Psoas muscle (tissue), 7 donors: ENCODE measurements at regions not wholly inside any gene's neighbourhood (a gene's known extent, or its start where the extent isn't known, plus 50 kb on each side); places are given as distances from the start of the nearest gene placed in this dataset.

Experiments used
- ATAC-seq, 4 donors: fragments of 200-7000 bp; cut with Tn5 transposase; one replicate each; pipeline ENCODE4 v1.9.1; 2020; ENCODE audit warnings: moderate library complexity in 3 of 4, mild to moderate bottlenecking in 2 of 4
- DNase-seq, 2 donors: peaks; one replicate each; pipeline ENCODE4 v3.0.0-alpha.2; 2020
- H3K27ac ChIP-seq: fragments of 200-600 bp; one replicate; pipeline ENCODE4 v1.8.0; 2022
- H3K27me3 ChIP-seq, 3 donors: fragments of 200-600 bp in 1 of 3; one replicate each; pipeline versions ENCODE4 v1.6.1 to v1.8.0; 2013 to 2022; ENCODE audit warnings: low read length in 2 of 3, mild to moderate bottlenecking in 2 of 3, moderate library complexity in 1 of 3; ENCODE audit not compliant: insufficient read depth in 3 of 3
- H3K36me3 ChIP-seq, 2 donors: fragments of 200-600 bp in 1 of 2; one replicate each; pipeline versions ENCODE4 v1.6.1 to v1.8.0; 2013 to 2022; ENCODE audit warnings: low read depth in 1 of 2, mild to moderate bottlenecking in 1 of 2, moderate library complexity in 1 of 2; ENCODE audit not compliant: insufficient read depth in 1 of 2
- H3K4me1 ChIP-seq: fragments of 200-600 bp; one replicate; pipeline ENCODE4 v1.8.0; 2022
- H3K4me3 ChIP-seq: fragments of 200-600 bp; one replicate; pipeline ENCODE4 v1.8.0; 2022; ENCODE audit warnings: mild to moderate bottlenecking
- H3K9me3 ChIP-seq: fragments of 200-600 bp; one replicate; pipeline ENCODE4 v1.8.0; 2022
- CTCF ChIP-seq: fragments of 200-600 bp; IDR thresholded peaks from one replicate; pipeline ENCODE4 v1.8.0; 2022; ENCODE audit warnings: antibody characterized with exemption
- WGBS, 3 donors: extraction: QIAGEN DNeasy Blood & Tissue Kit; methylation state at CpG; one replicate each; pipeline versions ENCODE4 v1.1.6 to v1.1.7; 2013; 5-methylcytosine and 5-hydroxymethylcytosine counted together
- intact Hi-C, 2 donors: fragments of 100-400 bp; cut with DNase I; formaldehyde crosslinking; loops; one replicate each; pipeline versions ENCODE4 v1.11.0 to v1.14.2; 2022
- donor health status: healthy with polysubstance abuse.
- donor health status: DM: no; HTN: no; CAD: no; lungs with moderate emphysema.
- donor health status: Bipolar disorder and iron deficiency.
- donor health status: healthy.
- donor health status: DM: yes; HTN: yes; CAD: no.
- donor health status: DM: no; HTN: no; CAD: no.
- donor health status: DM: yes; HTN: yes; CAD: no.

- Histone ChIP-seq H3K4me1 (no peaks in the 10 kb centered on the region), H3K4me3 (no peak overlapping the region), H3K36me3 (no peaks in the 10 kb centered on the region), H3K27ac (no peak overlapping the region), H3K9me3 (no peaks in the 10 kb centered on the region), H3K27me3 (peaks cover 0 to 3% (median 0%) of the 10 kb centered on the region in 3 donors)
- intact Hi-C loops: no loop called here
- DNase-seq: no peak
- ATAC-seq: no peak
- TF ChIP-seq CTCF: no peak
- WGBS, 3 donors: 35 to 36% (median 35%) methylated on average over 3 of the region's 3 CpGs
Measured at GRCh38 chr5:77924081-77924480, 147.9 kb upstream of the TBCA start.

GRCh38 chr5:77923666-77924065 lies 147.5 kb upstream of the TBCA start:
- no peak overlapping the region for H3K27ac ChIP-seq
- H3K36me3 ChIP-seq: no peaks in the 10 kb centered on the region
- no peaks in the 10 kb centered on the region for H3K4me1 ChIP-seq
- no peaks in the 10 kb centered on the region for H3K9me3 ChIP-seq
- DNase-seq (no peak), ATAC-seq (no peak)
- intact Hi-C loops: no loop called here
- no peak overlapping the region for H3K4me3 ChIP-seq
- H3K27me3 ChIP-seq: peaks cover 0 to 3% (median 0%) of the 10 kb centered on the region in 3 donors
- TF ChIP-seq CTCF: no peak
- 71 to 79% (median 74%) methylated on average over 4 of the region's 4 CpGs for WGBS, 3 donors

GRCh38 chr5:77921094-77921768 lies 145.1 kb upstream of the TBCA start:
- intact Hi-C loops: no loop called here
- whole genome bisulfite sequencing, 3 donors: 81 to 89% (median 84%) methylated on average over 4 of the region's 4 CpGs

GRCh38 chr5:77920359-77921058 lies 144.4 kb upstream of the TBCA start:
- Histone ChIP-seq H3K27ac (no peak overlapping the region), H3K9me3 (no peaks in the 10 kb centered on the region), H3K4me3 (no peak overlapping the region), H3K27me3 (peaks cover 0 to 3% (median 0%) of the 10 kb centered on the region in 3 donors), H3K4me1 (no peaks in the 10 kb centered on the region), H3K36me3 (no peaks in the 10 kb centered on the region)
- TF ChIP-seq CTCF: no peak
- DNase-seq (no peak), ATAC-seq (no peak)
- intact Hi-C loops: no loop called here
- 75 to 81% (median 78%) methylated on average over 5 of the region's 5 CpGs for WGBS, 3 donors

More at GRCh38 chr5:77921094-77921768, 145.1 kb upstream of the TBCA start:
- no peak overlapping the region for H3K4me3 ChIP-seq
- no peak for ATAC-seq
- TF ChIP-seq CTCF: no peak
- H3K9me3 ChIP-seq: no peaks in the 10 kb centered on the region
- no peaks in the 10 kb centered on the region for H3K36me3 ChIP-seq
- no peak for DNase-seq
- no peak overlapping the region for H3K27ac ChIP-seq
- no peaks in the 10 kb centered on the region for H3K4me1 ChIP-seq
- H3K27me3 ChIP-seq: peaks cover 0 to 3% (median 0%) of the 10 kb centered on the region in 3 donors
